ENCODE measurements at regions not wholly inside any gene's neighbourhood (a gene's known extent, or its start where the extent isn't known, plus 50 kb on each side); places are given as distances from the start of the nearest gene placed in this dataset.

- Histone ChIP-seq H3K36me3 (ENCODE audit: control insufficient read depth, insufficient read depth, low read length) (no peaks in the 10 kb centered on the region), H2BK5ac (ENCODE audit: low read depth, low read length, poor library complexity, severe bottlenecking) (no peak overlapping the region), H4K20me1 (ENCODE audit: insufficient read depth, low read length) (no peaks in the 10 kb centered on the region), H4K5ac (ENCODE audit: low read depth, low read length) (no peak overlapping the region), H3K27me3 (ENCODE audit: control insufficient read depth, insufficient read depth, low read length) (no peaks in the 10 kb centered on the region), H4K91ac (ENCODE audit: insufficient read depth, low read depth, low read length) (no peak overlapping the region), H4K8ac (ENCODE audit: low read depth in 2 of 2, low read length in 2 of 2) (no peak overlapping the region), H3K27ac (ENCODE audit: insufficient read depth, low read length) (no peak overlapping the region), H3K23ac (ENCODE audit: low read depth, low read length) (no peak overlapping the region), H2AFZ (replicated peaks; ENCODE audit: low read length, poor library complexity) (no peak overlapping the region), H3K9me3 (ENCODE audit: control insufficient read depth, insufficient read depth, low read length) (no peaks in the 10 kb centered on the region; the same call in 1 of the 2 replicates), H2AK5ac (ENCODE audit: low read depth, low read length) (no peak overlapping the region), H3K14ac (replicated peaks; ENCODE audit: low read depth, low read length) (no peak overlapping the region), H2BK20ac (ENCODE audit: low read depth, low read length) (no peak overlapping the region), H2AK9ac (replicated peaks; ENCODE audit: low read depth, low read length, poor library complexity) (no peak overlapping the region), H3K9ac (ENCODE audit: low read depth, low read length) (no peak overlapping the region), H3K56ac (ENCODE audit: extremely low read depth, insufficient read depth, low read length) (no peak overlapping the region), H3K18ac (ENCODE audit: low read depth, low read length) (no peak overlapping the region), H3K79me1 (ENCODE audit: low read depth in 1 of 2, low read length in 2 of 2) (no peaks in the 10 kb centered on the region), H2BK15ac (ENCODE audit: low read depth, low read length) (no peak overlapping the region), H2BK120ac (ENCODE audit: low read depth, low read length) (no peak overlapping the region), H3K4me3 (ENCODE audit: insufficient read depth, low read depth, low read length) (no peak overlapping the region), H3K4me1 (ENCODE audit: control insufficient read depth, insufficient read depth, low read length) (no peaks in the 10 kb centered on the region), H3K4ac (ENCODE audit: low read depth, low read length) (no peak overlapping the region), H3K9me1 (ENCODE audit: insufficient read depth, low read length) (no peaks in the 10 kb centered on the region), H3K4me2 (ENCODE audit: low read depth, low read length) (no peak overlapping the region)
- peak; percentile 82 for TF ChIP-seq MAFK (IDR thresholded peaks at IDR 0.05; ENCODE audit: low read depth, low read length)
- TF ChIP-seq RFX5 (IDR thresholded peaks at IDR 0.05; ENCODE audit: low read depth, low read length) = no peak
- ChIA-PET POLR2A (ENCODE audit: unreplicated experiment) (no interaction called here), CTCF (no interaction called here)
- no TSS peak for BruUV-seq (replicated peaks)
- intact Hi-C loops (cut with micrococcal nuclease) = no loop called here
- WGBS, 2 experiments (ENCODE audit: extremely low coverage in 2 of 2, insufficient read length in 1 of 2) = no CpG with 5 or more reads among the region's 3 CpGs
- dilution Hi-C loops (cut with HindIII; ENCODE audit: low sequenced_read_pairs, unreplicated experiment) = no loop called here
- ATAC-seq (ENCODE audit: low read depth) (no peak), DNase-seq (no peak)
- in situ Hi-C loops (cut with MboI; ENCODE audit: low sequenced_read_pairs) = no loop called here
These were observed 1766.9 kb downstream of the SLITRK1 start for GRCh38 chr13:82115391-82115790.

All from IMR-90 (cell line).